Loucy (cell line): ENCODE measurements at regions not wholly inside any gene's neighbourhood (a gene's known extent, or its start where the extent isn't known, plus 50 kb on each side); places are given as distances from the start of the nearest gene placed in this dataset.

ENCODE experiments used
- H2AFZ ChIP-seq: fragments of 200-600 bp; sonication (generic); 2 replicates; pipeline ENCODE4 v1.6.0; 2016; ENCODE audit warnings: antibody characterized with exemption, mild to moderate bottlenecking, low read length, moderate library complexity
- H3F3A ChIP-seq: fragments of 200-600 bp; 2 replicates; pipeline ENCODE4 v1.6.0; 2016; ENCODE audit warnings: antibody characterized with exemption, low read depth, mild to moderate bottlenecking
- H3K27me3 ChIP-seq: fragments of 200-600 bp; sonication (generic); 2 replicates; pipeline ENCODE4 v1.6.1; 2014; ENCODE audit warnings: low read length, mild to moderate bottlenecking; ENCODE audit not compliant: insufficient read depth, poor library complexity, severe bottlenecking
- H3K36me3 ChIP-seq: fragments of 200-600 bp; sonication (generic); 2 replicates; pipeline ENCODE4 v1.6.1; 2016; ENCODE audit warnings: low read length; ENCODE audit not compliant: insufficient read depth
- H3K4me1 ChIP-seq: fragments of 200-600 bp; sonication (generic); 2 replicates; pipeline ENCODE4 v1.5.1; 2014; ENCODE audit warnings: low read length, mild to moderate bottlenecking; ENCODE audit not compliant: insufficient read depth, poor library complexity, severe bottlenecking
- H3K4me2 ChIP-seq: fragments of 200-600 bp; sonication (generic); 2 replicates; pipeline ENCODE4 v1.6.0; 2014; ENCODE audit warnings: antibody characterized with exemption, low read length, low read depth, mild to moderate bottlenecking; ENCODE audit not compliant: poor library complexity, severe bottlenecking
- H3K4me3 ChIP-seq: fragments of 200-600 bp; sonication (generic); 2 replicates; pipeline ENCODE4 v1.5.1; 2014; ENCODE audit warnings: low read length, mild to moderate bottlenecking, mixed read lengths; ENCODE audit not compliant: poor library complexity, severe bottlenecking
- H3K79me2 ChIP-seq: fragments of 200-600 bp; sonication (generic); 2 replicates; pipeline ENCODE4 v1.6.1; 2014; ENCODE audit warnings: low read length; ENCODE audit not compliant: insufficient read depth
- H3K9ac ChIP-seq: fragments of 200-600 bp; sonication (generic); 2 replicates; pipeline ENCODE4 v1.6.0; 2014; ENCODE audit warnings: mild to moderate bottlenecking, low read depth, low read length, moderate library complexity; ENCODE audit not compliant: poor library complexity, severe bottlenecking
- H3K9me2 ChIP-seq: fragments of 200-600 bp; sonication (generic); replicated peaks from 2 replicates; pipeline ENCODE4 v1.6.1; 2016; ENCODE audit warnings: low read depth, low read length, mixed read lengths
- H3K9me3 ChIP-seq: fragments of 200-600 bp; sonication (generic); 2 replicates; pipeline ENCODE4 v1.6.1; 2014; ENCODE audit warnings: mild to moderate bottlenecking, antibody characterized with exemption, low read length, low read depth; ENCODE audit not compliant: insufficient read depth
- H4K20me1 ChIP-seq: fragments of 200-600 bp; sonication (generic); 2 replicates; pipeline ENCODE4 v1.6.0; 2014; ENCODE audit warnings: antibody characterized with exemption, low read length, mild to moderate bottlenecking; ENCODE audit not compliant: insufficient read depth, poor library complexity, severe bottlenecking
- CTCF ChIP-seq: fragments of 200-600 bp; sonication (generic); conservative IDR thresholded peaks from 2 replicates; pipeline ENCODE4 v1.5.1; 2014; ENCODE audit warnings: mild to moderate bottlenecking, antibody characterized with exemption, low read length
- EZH2phosphoT487 ChIP-seq: fragments of 200-600 bp; IDR thresholded peaks from 2 replicates; pipeline ENCODE4 v1.6.1; 2018; ENCODE audit warnings: antibody characterized with exemption, mild to moderate bottlenecking, moderate library complexity, borderline replicate concordance

DNA sequence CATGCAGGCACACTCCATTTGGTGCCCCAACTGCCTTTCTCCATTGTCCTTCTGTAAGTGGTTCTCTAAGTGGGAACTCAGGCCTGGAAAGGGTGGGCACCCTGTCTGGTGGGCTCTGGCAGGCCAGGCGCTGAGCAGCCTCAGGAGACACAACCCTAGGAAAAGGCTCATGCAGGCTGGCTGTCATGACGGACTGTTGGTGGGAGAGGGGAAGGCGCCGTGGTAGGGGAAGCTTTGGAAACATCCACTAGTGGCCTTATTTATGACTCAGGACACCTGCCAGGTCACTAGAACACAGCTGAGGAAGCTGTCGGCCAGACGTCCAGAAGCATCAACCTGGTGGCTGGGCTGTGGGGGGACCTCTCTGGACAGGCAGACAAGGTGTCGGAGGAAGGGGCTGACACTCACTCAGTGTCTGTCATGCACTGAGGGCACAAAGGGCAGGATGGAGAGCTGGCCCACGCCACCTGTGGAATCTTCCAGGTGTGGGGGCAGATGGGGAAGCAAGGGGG, 216.0 kb downstream of the SEC14L1 start:
- Histone ChIP-seq H3K9ac (no peak overlapping the region), H3K4me2 (no peak overlapping the region), H3F3A (no peaks in the 10 kb centered on the region), H3K4me1 (peaks cover 7% of the 10 kb centered on the region), H4K20me1 (no peaks in the 10 kb centered on the region), H3K27me3 (no peaks in the 10 kb centered on the region), H3K4me3 (no peak overlapping the region), H3K36me3 (no peaks in the 10 kb centered on the region), H2AFZ (no peak overlapping the region), H3K9me2 (no peaks in the 10 kb centered on the region), H3K79me2 (0 out of 2 replicates have a peak, but pooled peaks cover under 1% of the 10 kb centered on the region), H3K9me3 (no peaks in the 10 kb centered on the region)
- no peak for TF ChIP-seq EZH2phosphoT487
- no peak for TF ChIP-seq CTCF

DNA sequence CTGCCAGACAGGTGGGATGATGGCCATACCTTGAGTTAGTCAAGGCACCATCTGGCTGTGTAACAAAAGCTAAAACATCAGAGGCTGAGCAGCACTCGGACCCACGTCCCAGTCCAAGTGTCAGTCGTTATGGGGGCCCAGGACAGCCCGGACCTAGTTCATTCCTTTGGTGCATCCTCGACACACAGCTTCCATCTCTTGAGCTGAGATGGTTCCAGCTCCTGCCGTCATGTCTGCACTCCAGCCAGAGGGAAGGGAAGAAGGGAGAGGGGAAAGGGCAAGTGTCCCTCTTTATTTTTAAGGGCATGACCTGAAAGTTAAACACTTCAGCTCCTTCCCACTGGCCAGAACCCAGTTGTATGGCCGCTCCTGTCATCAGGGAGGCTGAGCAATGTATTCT, 218.0 kb downstream of the SEC14L1 start:
- 0 out of 2 replicates have a peak, but pooled peaks cover 4% of the 10 kb centered on the region for H3K79me2 ChIP-seq
- no peaks in the 10 kb centered on the region for H4K20me1 ChIP-seq
- no peaks in the 10 kb centered on the region for H3K9me2 ChIP-seq
- no peak overlapping the region for H3K4me3 ChIP-seq
- H3K4me1 ChIP-seq: peaks cover 21% of the 10 kb centered on the region
- no peaks in the 10 kb centered on the region for H3F3A ChIP-seq
- H2AFZ ChIP-seq: no peak overlapping the region
- H3K9me3 ChIP-seq: no peaks in the 10 kb centered on the region
- H3K36me3 ChIP-seq: no peaks in the 10 kb centered on the region
- H3K27me3 ChIP-seq: no peaks in the 10 kb centered on the region
- H3K4me2 ChIP-seq: no peak overlapping the region
- no peak for TF ChIP-seq CTCF
- TF ChIP-seq EZH2phosphoT487: no peak
- no peak overlapping the region for H3K9ac ChIP-seq

- Histone ChIP-seq H3K4me2 (no peak overlapping the region), H3K9me2 (no peaks in the 10 kb centered on the region), H2AFZ (no peak overlapping the region), H3K36me3 (no peaks in the 10 kb centered on the region), H3F3A (no peaks in the 10 kb centered on the region), H4K20me1 (no peaks in the 10 kb centered on the region), H3K9ac (no peak overlapping the region), H3K4me3 (no peak overlapping the region), H3K4me1 (peaks cover 23% of the 10 kb centered on the region), H3K9me3 (no peaks in the 10 kb centered on the region), H3K79me2 (0 out of 2 replicates have a peak, but pooled peaks cover 4% of the 10 kb centered on the region), H3K27me3 (no peaks in the 10 kb centered on the region)
- TF ChIP-seq EZH2phosphoT487 (no peak), CTCF (no peak)
Measured at GRCh38 chr17:77359236-77359635, 218.5 kb downstream of the SEC14L1 start.
